GM08714 (cell line): ENCODE measurements at regions not wholly inside any gene's neighbourhood (a gene's known extent, or its start where the extent isn't known, plus 50 kb on each side); places are given as distances from the start of the nearest gene placed in this dataset.

Experiments
- H3K4me3 ChIP-seq: fragments of 200-500 bp; sonication (Bioruptor generic); 2 replicates; pipeline ENCODE4 v1.5.1; 2014; ENCODE audit warnings: mild to moderate bottlenecking, low read length, inconsistent platforms
- ZNF274 ChIP-seq: IDR thresholded peaks from 2 replicates; pipeline ENCODE4 v1.6.1; 2012; ENCODE audit warnings: mild to moderate bottlenecking, low read depth, low read length

GRCh38 chr6:113476937-113477839 is 380.0 kb upstream of the MARCKS start:
- no peak for TF ChIP-seq ZNF274
- no peak overlapping the region for H3K4me3 ChIP-seq

GRCh38 chr6:113480616-113481015 is 376.5 kb upstream of the MARCKS start:
- TF ChIP-seq ZNF274: no peak
- no peak overlapping the region for H3K4me3 ChIP-seq

- H3K4me3 ChIP-seq: no peak overlapping the region
- no peak for TF ChIP-seq ZNF274
Measured at GRCh38 chr6:113481458-113481857, 375.7 kb upstream of the MARCKS start.

GRCh38 chr6:113481910-113482309 is 375.2 kb upstream of the MARCKS start:
- TF ChIP-seq ZNF274: no peak

GRCh38 chr6:113482771-113483170 is 374.4 kb upstream of the MARCKS start:
- H3K4me3 ChIP-seq: no peak overlapping the region
- no peak for TF ChIP-seq ZNF274

More at GRCh38 chr6:113481910-113482309, 375.2 kb upstream of the MARCKS start:
- H3K4me3 ChIP-seq: no peak overlapping the region

- H3K4me3 ChIP-seq: no peak overlapping the region
- no peak for TF ChIP-seq ZNF274
Measured at GRCh38 chr6:113486199-113486598, 370.9 kb upstream of the MARCKS start.

GRCh38 chr6:113487489-113488058 is 369.6 kb upstream of the MARCKS start:
- TF ChIP-seq ZNF274: no peak
- H3K4me3 ChIP-seq: no peak overlapping the region

- no peak overlapping the region for H3K4me3 ChIP-seq
- TF ChIP-seq ZNF274: no peak
Measured at GRCh38 chr6:113488061-113488460, 369.1 kb upstream of the MARCKS start.

- H3K4me3 ChIP-seq: no peak overlapping the region
- no peak for TF ChIP-seq ZNF274
Measured at GRCh38 chr6:113488812-113489685, 368.1 kb upstream of the MARCKS start.

- no peak for TF ChIP-seq ZNF274
- no peak overlapping the region for H3K4me3 ChIP-seq
Measured at GRCh38 chr6:113489952-113490746, 367.0 kb upstream of the MARCKS start.

- TF ChIP-seq ZNF274: no peak
- H3K4me3 ChIP-seq: no peak overlapping the region
Measured at GRCh38 chr6:113491376-113491775, 365.8 kb upstream of the MARCKS start.

- TF ChIP-seq ZNF274: no peak
- H3K4me3 ChIP-seq: no peak overlapping the region
Measured at GRCh38 chr6:113493991-113494390, 363.2 kb upstream of the MARCKS start.

GRCh38 chr6:113495521-113495920 is 361.6 kb upstream of the MARCKS start:
- TF ChIP-seq ZNF274: no peak
- no peak overlapping the region for H3K4me3 ChIP-seq

- no peak overlapping the region for H3K4me3 ChIP-seq
- no peak for TF ChIP-seq ZNF274
Measured at GRCh38 chr6:113496166-113496565, 361.0 kb upstream of the MARCKS start.

GRCh38 chr6:113500221-113500620 is 356.9 kb upstream of the MARCKS start:
- no peak for TF ChIP-seq ZNF274
- no peak overlapping the region for H3K4me3 ChIP-seq
